Panc1 (cell line): ENCODE measurements at regions not wholly inside any gene's neighbourhood (a gene's known extent, or its start where the extent isn't known, plus 50 kb on each side); places are given as distances from the start of the nearest gene placed in this dataset.

ENCODE experiments used
- CTCF ChIP-seq: fragments of 450-650 bp; IDR thresholded peaks from 2 replicates; pipeline ENCODE4 v1.5.1; 2017; ENCODE audit warnings: mild to moderate bottlenecking
- POLR2AphosphoS5 ChIP-seq: IDR thresholded peaks from 2 replicates; pipeline ENCODE4 v1.6.1; 2012; ENCODE audit warnings: mild to moderate bottlenecking, low read depth, low read length, moderate library complexity
- TCF7L2 ChIP-seq: IDR thresholded peaks from 2 replicates; pipeline ENCODE4 v1.6.1; 2011; ENCODE audit warnings: mild to moderate bottlenecking, low read depth, low read length, inconsistent platforms
- TF ChIP-seq, protein P1 (sequence below), 2 experiments: IDR thresholded peaks; 2 replicates each; pipeline ENCODE4 v1.6.1; 2011 to 2012; ENCODE audit warnings: low read depth in 2 of 2, control low read depth in 1 of 2, low read length in 1 of 2, mild to moderate bottlenecking in 1 of 2, moderate library complexity in 1 of 2; ENCODE audit not compliant: insufficient read depth in 1 of 2

DNA sequence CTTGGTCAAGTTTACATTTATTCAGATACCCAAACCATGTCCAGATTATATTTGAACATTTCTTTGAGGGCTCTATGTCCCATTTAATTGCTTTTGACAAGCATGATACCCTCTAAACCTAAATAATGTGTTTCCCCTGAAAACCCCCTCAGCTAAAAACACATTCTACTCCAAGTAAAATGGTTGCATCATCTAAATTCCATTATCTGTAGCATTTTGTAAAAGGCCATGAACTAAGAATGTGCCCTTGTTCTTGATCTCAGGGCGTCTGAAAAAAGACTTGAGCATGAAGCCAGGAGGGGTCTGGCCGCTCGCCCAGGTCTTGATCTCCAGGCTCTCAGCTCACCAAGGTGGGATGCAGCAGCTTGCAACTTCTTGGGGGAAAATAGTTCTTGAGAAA, 53.5 kb upstream of the ERCC6L2 start:
- TF ChIP-seq CTCF (no peak), TCF7L2 (no peak), POLR2AphosphoS5 (no peak)
- TF ChIP-seq, protein P1, sequence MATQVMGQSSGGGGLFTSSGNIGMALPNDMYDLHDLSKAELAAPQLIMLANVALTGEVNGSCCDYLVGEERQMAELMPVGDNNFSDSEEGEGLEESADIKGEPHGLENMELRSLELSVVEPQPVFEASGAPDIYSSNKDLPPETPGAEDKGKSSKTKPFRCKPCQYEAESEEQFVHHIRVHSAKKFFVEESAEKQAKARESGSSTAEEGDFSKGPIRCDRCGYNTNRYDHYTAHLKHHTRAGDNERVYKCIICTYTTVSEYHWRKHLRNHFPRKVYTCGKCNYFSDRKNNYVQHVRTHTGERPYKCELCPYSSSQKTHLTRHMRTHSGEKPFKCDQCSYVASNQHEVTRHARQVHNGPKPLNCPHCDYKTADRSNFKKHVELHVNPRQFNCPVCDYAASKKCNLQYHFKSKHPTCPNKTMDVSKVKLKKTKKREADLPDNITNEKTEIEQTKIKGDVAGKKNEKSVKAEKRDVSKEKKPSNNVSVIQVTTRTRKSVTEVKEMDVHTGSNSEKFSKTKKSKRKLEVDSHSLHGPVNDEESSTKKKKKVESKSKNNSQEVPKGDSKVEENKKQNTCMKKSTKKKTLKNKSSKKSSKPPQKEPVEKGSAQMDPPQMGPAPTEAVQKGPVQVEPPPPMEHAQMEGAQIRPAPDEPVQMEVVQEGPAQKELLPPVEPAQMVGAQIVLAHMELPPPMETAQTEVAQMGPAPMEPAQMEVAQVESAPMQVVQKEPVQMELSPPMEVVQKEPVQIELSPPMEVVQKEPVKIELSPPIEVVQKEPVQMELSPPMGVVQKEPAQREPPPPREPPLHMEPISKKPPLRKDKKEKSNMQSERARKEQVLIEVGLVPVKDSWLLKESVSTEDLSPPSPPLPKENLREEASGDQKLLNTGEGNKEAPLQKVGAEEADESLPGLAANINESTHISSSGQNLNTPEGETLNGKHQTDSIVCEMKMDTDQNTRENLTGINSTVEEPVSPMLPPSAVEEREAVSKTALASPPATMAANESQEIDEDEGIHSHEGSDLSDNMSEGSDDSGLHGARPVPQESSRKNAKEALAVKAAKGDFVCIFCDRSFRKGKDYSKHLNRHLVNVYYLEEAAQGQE (IDR thresholded peaks at IDR 0.05; ENCODE audit: insufficient read depth in 1 of 2, low read depth in 2 of 2, low read length in 1 of 2) = no peak
